SK-N-SH (cell line): ENCODE measurements at regions not wholly inside any gene's neighbourhood (a gene's known extent, or its start where the extent isn't known, plus 50 kb on each side); places are given as distances from the start of the nearest gene placed in this dataset.

ENCODE experiments used
- CTCF ChIA-PET: fragments of 300-600, 350-600 bp; formaldehyde crosslinking; extraction: SDS; loops from one replicate; lab custom pipeline; 2021; lab: Yijun Ruan, JAX
- POLR2A ChIA-PET: fragments of 350-600 bp; sonication (Branson Sonifier 250); formaldehyde crosslinking; extraction: SDS; loops from one replicate; lab custom pipeline; 2020; ENCODE audit warnings: antibody characterized with exemption, inconsistent platforms; lab: Yijun Ruan, JAX
- DNase-seq: peaks from one replicate; pipeline ENCODE4 v3.0.0; 2012
- H2AFZ ChIP-seq: fragments of 200-600 bp; sonication (generic); 2 replicates; pipeline ENCODE4 v1.8.1; 2016; ENCODE audit warnings: antibody characterized with exemption, mild to moderate bottlenecking, low read depth
- H3F3A ChIP-seq: fragments of 200-600 bp; sonication (generic); replicated peaks from 2 replicates; pipeline ENCODE3; 2016; ENCODE audit warnings: antibody characterized with exemption, mild to moderate bottlenecking; ENCODE audit not compliant: insufficient read depth
- H3K27ac ChIP-seq, 2 experiments: fragments of 200-500 bp in 1 of 2; fragments of 200-600 bp in 1 of 2; sonication (Bioruptor generic) in 1 of 2; sonication (generic), shearing (Covaris generic) in 1 of 2; 2 replicates each; pipeline versions ENCODE4 v1.5.1 to v1.6.1; 2014 to 2016; ENCODE audit warnings: low read depth in 2 of 2, inconsistent platforms in 1 of 2, low read length in 1 of 2, mild to moderate bottlenecking in 1 of 2, mixed read lengths in 1 of 2
- H3K27me3 ChIP-seq: fragments of 200-600 bp; sonication (generic), shearing (Covaris generic); 2 replicates; pipeline ENCODE4 v1.6.1; 2016; ENCODE audit warnings: mixed run types; ENCODE audit not compliant: insufficient read depth
- H3K36me3 ChIP-seq, 2 experiments: fragments of 200-500 bp in 1 of 2; fragments of 200-600 bp in 1 of 2; sonication (Bioruptor generic) in 1 of 2; sonication (generic) in 1 of 2; replicated peaks in 1 of 2; 2 replicates each; pipeline versions ENCODE3 to v1.5.1; 2014 to 2016; ENCODE audit warnings: low read length in 1 of 2, mild to moderate bottlenecking in 1 of 2; ENCODE audit not compliant: insufficient read depth in 2 of 2, control insufficient read depth in 1 of 2
- H3K4me1 ChIP-seq, 2 experiments: fragments of 200-500 bp in 1 of 2; fragments of 200-600 bp in 1 of 2; sonication (Bioruptor generic) in 1 of 2; sonication (generic), shearing (Covaris generic) in 1 of 2; 2 replicates each; pipeline versions ENCODE4 v1.5.1 to v1.6.1; 2014 to 2016; ENCODE audit warnings: low read depth in 1 of 2, low read length in 1 of 2, mixed run types in 1 of 2; ENCODE audit not compliant: insufficient read depth in 2 of 2, control insufficient read depth in 1 of 2
- H3K4me2 ChIP-seq: fragments of 200-600 bp; sonication (generic), shearing (Covaris generic); 2 replicates; pipeline ENCODE4 v1.6.1; 2017; ENCODE audit warnings: mixed run types
- H3K4me3 ChIP-seq, 2 experiments: fragments of 200-500 bp in 1 of 2; fragments of 200-600 bp in 1 of 2; sonication (Bioruptor generic) in 1 of 2; sonication (generic), shearing (Covaris generic) in 1 of 2; 2 replicates each; pipeline versions ENCODE4 v1.5.1 to v1.8.1; 2014 to 2016; ENCODE audit warnings: low read depth in 2 of 2, inconsistent platforms in 1 of 2, low read length in 1 of 2, mild to moderate bottlenecking in 1 of 2, mixed read lengths in 1 of 2, moderate library complexity in 1 of 2
- H3K79me2 ChIP-seq: fragments of 200-600 bp; sonication (generic); 2 replicates; pipeline ENCODE4 v1.8.1; 2017; ENCODE audit warnings: mild to moderate bottlenecking; ENCODE audit not compliant: insufficient read depth
- H3K9ac ChIP-seq: fragments of 200-600 bp; sonication (generic); 2 replicates; pipeline ENCODE4 v1.6.1; 2017; ENCODE audit warnings: mixed run types
- H3K9me2 ChIP-seq: fragments of 200-600 bp; sonication (generic); 2 replicates; pipeline ENCODE4 v1.6.1; 2017; ENCODE audit warnings: mixed run types
- H3K9me3 ChIP-seq: fragments of 200-600 bp; sonication (generic); 2 replicates; pipeline ENCODE4 v1.6.1; 2017; ENCODE audit warnings: mixed run types, mild to moderate bottlenecking, moderate library complexity
- H4K20me1 ChIP-seq: fragments of 200-600 bp; sonication (generic); 2 replicates; pipeline ENCODE4 v1.6.1; 2017; ENCODE audit warnings: mild to moderate bottlenecking, mixed run types; ENCODE audit not compliant: insufficient read depth
- ELF1 ChIP-seq: IDR thresholded peaks from 2 replicates; pipeline ENCODE4 v1.4.0; 2012
- FOXJ3 ChIP-seq: sonication (generic); formaldehyde crosslinking; IDR thresholded peaks from 2 replicates; pipeline ENCODE4 v1.5.1; 2020; ENCODE audit warnings: mild to moderate bottlenecking, missing genetic modification reagents
- GABPA ChIP-seq: IDR thresholded peaks from 2 replicates; pipeline ENCODE4 v1.4.0; 2012; ENCODE audit warnings: low read depth, mild to moderate bottlenecking
- GATA2 ChIP-seq: sonication (generic); formaldehyde crosslinking; IDR thresholded peaks from 2 replicates; pipeline ENCODE4 v1.5.0; 2020; ENCODE audit warnings: mild to moderate bottlenecking, missing genetic modification reagents
- JUND ChIP-seq: IDR thresholded peaks from 2 replicates; pipeline ENCODE4 v1.4.0; 2012
- NRF1 ChIP-seq: IDR thresholded peaks from 2 replicates; pipeline ENCODE4 v1.6.1; 2012; ENCODE audit warnings: low read depth, mild to moderate bottlenecking, low read length
- POLR2AphosphoS5 ChIP-seq: IDR thresholded peaks from 2 replicates; pipeline ENCODE4 v1.6.1; 2012; ENCODE audit warnings: low read depth, low read length
- REST ChIP-seq: IDR thresholded peaks from 2 replicates; pipeline ENCODE4 v1.6.1; 2012; ENCODE audit warnings: mild to moderate bottlenecking, low read depth, low read length, moderate library complexity
- SIN3A ChIP-seq: IDR thresholded peaks from 2 replicates; pipeline ENCODE4 v1.6.1; 2012; ENCODE audit warnings: low read depth, mild to moderate bottlenecking, low read length, moderate library complexity, borderline replicate concordance
- SMC3 ChIP-seq: IDR thresholded peaks from 2 replicates; pipeline ENCODE4 v1.6.1; 2012; ENCODE audit warnings: low read depth, low read length, improper control_type of control experiment
- USF1 ChIP-seq: IDR thresholded peaks from 2 replicates; pipeline ENCODE4 v1.4.0; 2012; ENCODE audit warnings: low read depth, borderline replicate concordance
- USF2 ChIP-seq: fragments of 150-350 bp; IDR thresholded peaks from 2 replicates; pipeline ENCODE4 v1.6.1; 2017; ENCODE audit warnings: antibody characterized with exemption, low read length, low read depth, borderline replicate concordance
- WGBS: methylation state at CpG from one replicate; pipeline ENCODE4 v1.1.6; 2017; ENCODE audit warnings: low lambda C conversion rate; 5-methylcytosine and 5-hydroxymethylcytosine counted together
- TF ChIP-seq, protein P1 (sequence below): IDR thresholded peaks from 2 replicates; pipeline ENCODE4 v1.4.0; 2012; ENCODE audit warnings: low read depth, borderline replicate concordance

DNA sequence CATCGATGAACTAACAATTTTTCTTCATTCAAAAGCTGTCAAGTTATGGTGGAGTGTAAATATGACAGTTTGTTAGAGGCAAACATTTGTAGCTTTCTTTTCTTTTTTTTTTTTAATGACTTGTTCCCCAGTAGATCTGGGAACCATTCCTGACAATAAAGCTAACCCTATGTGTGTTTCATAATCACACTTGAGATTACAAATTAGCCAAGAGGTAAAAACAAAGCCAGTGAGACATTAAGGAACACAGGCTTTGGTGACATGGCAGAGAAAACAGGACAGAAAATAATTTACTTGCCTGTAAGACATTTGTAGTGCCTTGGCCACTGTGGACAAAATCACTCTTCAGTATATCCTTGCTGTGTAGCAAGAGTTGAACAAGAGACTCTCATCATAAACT, 135.9 kb downstream of the UBE2E3 start:
- Histone ChIP-seq H4K20me1 (no peaks in the 10 kb centered on the region), H3K4me3 (no peak overlapping the region), H2AFZ (no peak overlapping the region), H3K79me2 (no peaks in the 10 kb centered on the region), H3K27ac (no peak overlapping the region), H3K9me2 (no peaks in the 10 kb centered on the region), H3K36me3 (no peaks in the 10 kb centered on the region), H3K4me2 (no peak overlapping the region), H3K27me3 (no peaks in the 10 kb centered on the region), H3K4me1 (peaks cover 0 to 5% of the 10 kb centered on the region in 2 experiments; a peak in 2 of 4 replicates), H3K9me3 (no peaks in the 10 kb centered on the region), H3K9ac (no peak overlapping the region), H3F3A (no peaks in the 10 kb centered on the region)
- WGBS, result 59% methylated on average over 1 of the region's 1 CpG
- TF ChIP-seq, protein P1, sequence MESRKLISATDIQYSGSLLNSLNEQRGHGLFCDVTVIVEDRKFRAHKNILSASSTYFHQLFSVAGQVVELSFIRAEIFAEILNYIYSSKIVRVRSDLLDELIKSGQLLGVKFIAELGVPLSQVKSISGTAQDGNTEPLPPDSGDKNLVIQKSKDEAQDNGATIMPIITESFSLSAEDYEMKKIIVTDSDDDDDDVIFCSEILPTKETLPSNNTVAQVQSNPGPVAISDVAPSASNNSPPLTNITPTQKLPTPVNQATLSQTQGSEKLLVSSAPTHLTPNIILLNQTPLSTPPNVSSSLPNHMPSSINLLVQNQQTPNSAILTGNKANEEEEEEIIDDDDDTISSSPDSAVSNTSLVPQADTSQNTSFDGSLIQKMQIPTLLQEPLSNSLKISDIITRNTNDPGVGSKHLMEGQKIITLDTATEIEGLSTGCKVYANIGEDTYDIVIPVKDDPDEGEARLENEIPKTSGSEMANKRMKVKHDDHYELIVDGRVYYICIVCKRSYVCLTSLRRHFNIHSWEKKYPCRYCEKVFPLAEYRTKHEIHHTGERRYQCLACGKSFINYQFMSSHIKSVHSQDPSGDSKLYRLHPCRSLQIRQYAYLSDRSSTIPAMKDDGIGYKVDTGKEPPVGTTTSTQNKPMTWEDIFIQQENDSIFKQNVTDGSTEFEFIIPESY, result no peak
- TF ChIP-seq SIN3A (no peak), USF2 (no peak), GABPA (no peak), NRF1 (no peak), JUND (no peak), REST (no peak), GATA2 (CRISPR knock-in tag) (no peak), USF1 (no peak), ELF1 (no peak), POLR2AphosphoS5 (no peak), SMC3 (no peak), FOXJ3 (no peak)
- CTCF ChIA-PET, result interaction anchor here (2.5 kb wide), 1 partner anchor 12 kb away, joined by 11 read pairs; no protein-coding TSS in a partner anchor
- DNase-seq, result no peak
- POLR2A ChIA-PET, result no interaction called here
